ENCODE measurements at regions not wholly inside any gene's neighbourhood (a gene's known extent, or its start where the extent isn't known, plus 50 kb on each side); places are given as distances from the start of the nearest gene placed in this dataset.

DNA sequence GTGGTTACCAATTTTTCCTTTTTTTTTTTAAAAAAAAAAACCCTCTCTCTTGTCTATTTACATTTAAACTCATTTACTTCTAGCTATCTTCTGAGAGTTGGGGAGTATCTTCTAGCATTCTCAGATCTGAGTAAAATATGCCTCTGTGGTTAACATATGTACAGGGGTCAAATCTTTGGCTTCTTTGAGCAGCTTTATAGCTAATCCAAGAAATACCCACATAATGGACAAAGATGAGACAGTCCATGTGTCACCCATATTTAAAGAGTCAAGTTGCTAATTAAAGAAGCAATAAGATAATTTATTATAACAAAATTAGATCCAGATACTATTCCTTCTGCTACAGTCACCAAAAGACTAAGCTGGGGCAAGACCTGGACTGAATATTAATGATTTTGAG is 139.0 kb upstream of the HNRNPA3 start:
- TF ChIP-seq CEBPB (IDR thresholded peaks at IDR 0.05; ENCODE audit: borderline replicate concordance, low read depth, low read length) (no peak), ASH2L (IDR thresholded peaks at IDR 0.05; ENCODE audit: insufficient read length, low read depth, low read length) (no peak), DMAP1 (CRISPR knock-in tag; IDR thresholded peaks at IDR 0.05) (no peak), ZNF615 (CRISPR knock-in tag; IDR thresholded peaks at IDR 0.05; ENCODE audit: borderline replicate concordance) (no peak), MBNL3 (CRISPR knock-in tag; conservative IDR thresholded peaks at IDR 0.05) (no peak)
- TF ChIP-seq, protein P1, sequence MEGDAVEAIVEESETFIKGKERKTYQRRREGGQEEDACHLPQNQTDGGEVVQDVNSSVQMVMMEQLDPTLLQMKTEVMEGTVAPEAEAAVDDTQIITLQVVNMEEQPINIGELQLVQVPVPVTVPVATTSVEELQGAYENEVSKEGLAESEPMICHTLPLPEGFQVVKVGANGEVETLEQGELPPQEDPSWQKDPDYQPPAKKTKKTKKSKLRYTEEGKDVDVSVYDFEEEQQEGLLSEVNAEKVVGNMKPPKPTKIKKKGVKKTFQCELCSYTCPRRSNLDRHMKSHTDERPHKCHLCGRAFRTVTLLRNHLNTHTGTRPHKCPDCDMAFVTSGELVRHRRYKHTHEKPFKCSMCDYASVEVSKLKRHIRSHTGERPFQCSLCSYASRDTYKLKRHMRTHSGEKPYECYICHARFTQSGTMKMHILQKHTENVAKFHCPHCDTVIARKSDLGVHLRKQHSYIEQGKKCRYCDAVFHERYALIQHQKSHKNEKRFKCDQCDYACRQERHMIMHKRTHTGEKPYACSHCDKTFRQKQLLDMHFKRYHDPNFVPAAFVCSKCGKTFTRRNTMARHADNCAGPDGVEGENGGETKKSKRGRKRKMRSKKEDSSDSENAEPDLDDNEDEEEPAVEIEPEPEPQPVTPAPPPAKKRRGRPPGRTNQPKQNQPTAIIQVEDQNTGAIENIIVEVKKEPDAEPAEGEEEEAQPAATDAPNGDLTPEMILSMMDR (CRISPR knock-in tag; IDR thresholded peaks at IDR 0.05) = no peak

Data from HepG2 (cell line).